IMR-90 (cell line): ENCODE measurements at regions not wholly inside any gene's neighbourhood (a gene's known extent, or its start where the extent isn't known, plus 50 kb on each side); places are given as distances from the start of the nearest gene placed in this dataset.

Source experiments
- ATAC-seq: fragments of 200-7000 bp; cut with Tn5 transposase; 2 replicates; pipeline ENCODE4 v1.9.1; 2020; ENCODE audit warnings: low read depth, mild to moderate bottlenecking, moderate library complexity
- BruUV-seq: library from RNA; stranded (reverse); fragments of 400-500 nt; replicated peaks from 2 replicates; lab custom pipeline; 2021; lab: Mats Ljungman, UMichigan
- CTCF ChIA-PET: fragments of 300-600 bp; formaldehyde crosslinking; extraction: SDS; loops from one replicate; lab custom pipeline; 2021; ENCODE audit warnings: antibody characterized with exemption; lab: Yijun Ruan, JAX
- POLR2A ChIA-PET: fragments of 300-600 bp; sonication (Branson Sonifier 250); formaldehyde crosslinking; loops from one replicate; lab custom pipeline; 2022; ENCODE audit warnings: antibody characterized with exemption; ENCODE audit not compliant: unreplicated experiment; lab: Charles Lee
- DNase-seq: peaks from one replicate; pipeline ENCODE4 v3.0.0; 2013
- H2AFZ ChIP-seq: replicated peaks from 2 replicates; pipeline ENCODE3; 2013; ENCODE audit warnings: low read length, mild to moderate bottlenecking; ENCODE audit not compliant: poor library complexity
- H2AK5ac ChIP-seq: 2 replicates; pipeline ENCODE4 v1.6.1; 2013; ENCODE audit warnings: low read depth, low read length, inconsistent platforms
- H2AK9ac ChIP-seq: replicated peaks from 2 replicates; pipeline ENCODE3; 2013; ENCODE audit warnings: mild to moderate bottlenecking, low read depth, low read length, moderate library complexity; ENCODE audit not compliant: poor library complexity
- H2BK120ac ChIP-seq: 2 replicates; pipeline ENCODE4 v1.6.1; 2013; ENCODE audit warnings: low read depth, low read length, inconsistent platforms
- H2BK15ac ChIP-seq: 3 replicates; pipeline ENCODE4 v1.6.1; 2013; ENCODE audit warnings: low read depth, low read length, inconsistent platforms
- H2BK20ac ChIP-seq: 2 replicates; pipeline ENCODE4 v1.6.1; 2013; ENCODE audit warnings: low read depth, mild to moderate bottlenecking, inconsistent platforms, low read length, moderate library complexity
- H2BK5ac ChIP-seq: 2 replicates; pipeline ENCODE4 v1.6.1; 2013; ENCODE audit warnings: mild to moderate bottlenecking, low read depth, low read length, inconsistent platforms; ENCODE audit not compliant: poor library complexity, severe bottlenecking
- H3K14ac ChIP-seq: replicated peaks from 2 replicates; pipeline ENCODE4 v1.6.1; 2013; ENCODE audit warnings: low read depth, low read length, inconsistent platforms
- H3K18ac ChIP-seq: 2 replicates; pipeline ENCODE4 v1.6.1; 2013; ENCODE audit warnings: low read depth, low read length, control low read depth
- H3K23ac ChIP-seq: 2 replicates; pipeline ENCODE4 v1.6.1; 2013; ENCODE audit warnings: low read depth, low read length, inconsistent platforms
- H3K27ac ChIP-seq: 2 replicates; pipeline ENCODE4 v1.5.1; 2013; ENCODE audit warnings: mild to moderate bottlenecking, control low read depth, low read length; ENCODE audit not compliant: insufficient read depth
- H3K27me3 ChIP-seq: 2 replicates; pipeline ENCODE4 v1.6.1; 2013; ENCODE audit warnings: low read length; ENCODE audit not compliant: control insufficient read depth, insufficient read depth
- H3K36me3 ChIP-seq: 2 replicates; pipeline ENCODE4 v1.6.1; 2013; ENCODE audit warnings: low read length, mixed read lengths; ENCODE audit not compliant: control insufficient read depth, insufficient read depth
- H3K4ac ChIP-seq: 2 replicates; pipeline ENCODE4 v1.6.1; 2013; ENCODE audit warnings: low read depth, low read length, inconsistent platforms
- H3K4me1 ChIP-seq: 2 replicates; pipeline ENCODE4 v1.6.1; 2013; ENCODE audit warnings: low read length, mixed read lengths; ENCODE audit not compliant: control insufficient read depth, insufficient read depth
- H3K4me2 ChIP-seq: 2 replicates; pipeline ENCODE4 v1.6.1; 2013; ENCODE audit warnings: low read depth, mild to moderate bottlenecking, control low read depth, low read length, moderate library complexity
- H3K4me3 ChIP-seq: 2 replicates; pipeline ENCODE4 v1.5.1; 2013; ENCODE audit warnings: low read depth, mild to moderate bottlenecking, control low read depth, low read length, moderate library complexity; ENCODE audit not compliant: insufficient read depth
- H3K56ac ChIP-seq: 2 replicates; pipeline ENCODE4 v1.6.1; 2013; ENCODE audit warnings: low read length, inconsistent platforms; ENCODE audit not compliant: insufficient read depth; ENCODE audit errors: extremely low read depth
- H3K79me1 ChIP-seq, 2 experiments: 2 replicates each; pipeline ENCODE4 v1.6.1; 2013; ENCODE audit warnings: low read length in 2 of 2, inconsistent platforms in 1 of 2, low read depth in 1 of 2
- H3K9ac ChIP-seq: 2 replicates; pipeline ENCODE4 v1.6.1; 2013; ENCODE audit warnings: low read depth, low read length, control low read depth
- H3K9me1 ChIP-seq: 2 replicates; pipeline ENCODE4 v1.6.1; 2013; ENCODE audit warnings: low read length, inconsistent platforms; ENCODE audit not compliant: insufficient read depth
- H3K9me3 ChIP-seq: 2 replicates; pipeline ENCODE4 v1.6.1; 2013; ENCODE audit warnings: low read length; ENCODE audit not compliant: control insufficient read depth, insufficient read depth
- H4K20me1 ChIP-seq: 2 replicates; pipeline ENCODE4 v1.6.1; 2013; ENCODE audit warnings: low read length, inconsistent platforms; ENCODE audit not compliant: insufficient read depth
- H4K5ac ChIP-seq: 2 replicates; pipeline ENCODE4 v1.6.1; 2013; ENCODE audit warnings: mild to moderate bottlenecking, low read depth, low read length, control low read depth
- H4K8ac ChIP-seq, 2 experiments: 2 replicates each; pipeline ENCODE4 v1.6.1; 2013; ENCODE audit warnings: low read depth in 2 of 2, low read length in 2 of 2, control low read depth in 1 of 2, inconsistent platforms in 1 of 2
- H4K91ac ChIP-seq: 2 replicates; pipeline ENCODE4 v1.6.1; 2013; ENCODE audit warnings: low read depth, low read length, inconsistent platforms; ENCODE audit not compliant: insufficient read depth
- BHLHE40 ChIP-seq: fragments of 150-350 bp; IDR thresholded peaks from 2 replicates; pipeline ENCODE4 v1.6.1; 2016; ENCODE audit warnings: mild to moderate bottlenecking, low read depth, low read length
- CEBPB ChIP-seq: IDR thresholded peaks from 2 replicates; pipeline ENCODE4 v1.6.1; 2012; ENCODE audit warnings: low read depth, low read length, improper control_type of control experiment
- CTCF ChIP-seq: conservative IDR thresholded peaks from 2 replicates; pipeline ENCODE4 v1.5.1; 2012; ENCODE audit warnings: mild to moderate bottlenecking, low read depth, low read length, improper control_type of control experiment
- ELK1 ChIP-seq: fragments of 150-350 bp; IDR thresholded peaks from 2 replicates; pipeline ENCODE4 v1.6.1; 2016; ENCODE audit warnings: low read depth, mild to moderate bottlenecking, low read length, moderate library complexity, borderline replicate concordance
- FOS ChIP-seq: fragments of 150-350 bp; IDR thresholded peaks from 2 replicates; pipeline ENCODE4 v1.6.1; 2016; ENCODE audit warnings: low read depth, low read length
- MAFK ChIP-seq: IDR thresholded peaks from 2 replicates; pipeline ENCODE4 v1.6.1; 2012; ENCODE audit warnings: low read depth, low read length, improper control_type of control experiment
- MXI1 ChIP-seq: IDR thresholded peaks from 2 replicates; pipeline ENCODE4 v1.6.1; 2012; ENCODE audit warnings: low read depth, mild to moderate bottlenecking, low read length, moderate library complexity, borderline replicate concordance
- RAD21 ChIP-seq: IDR thresholded peaks from 2 replicates; pipeline ENCODE4 v1.6.1; 2012; ENCODE audit warnings: low read length, improper control_type of control experiment
- RCOR1 ChIP-seq: IDR thresholded peaks from 2 replicates; pipeline ENCODE4 v1.6.1; 2012; ENCODE audit warnings: mild to moderate bottlenecking, low read length, improper control_type of control experiment; ENCODE audit not compliant: insufficient replicate concordance
- RFX5 ChIP-seq: IDR thresholded peaks from 2 replicates; pipeline ENCODE4 v1.8.0; 2012; ENCODE audit warnings: low read depth, mild to moderate bottlenecking, low read length, moderate library complexity
- SMC3 ChIP-seq: fragments of 150-350 bp; IDR thresholded peaks from 2 replicates; pipeline ENCODE4 v1.6.1; 2016; ENCODE audit warnings: low read depth, mild to moderate bottlenecking, antibody characterized with exemption, low read length, moderate library complexity
- USF2 ChIP-seq: fragments of 150-350 bp; IDR thresholded peaks from 2 replicates; pipeline ENCODE4 v1.6.1; 2017; ENCODE audit warnings: mild to moderate bottlenecking, antibody characterized with exemption, low read length, low read depth
- WGBS, 2 experiments: methylation state at CpG; one replicate each; pipeline versions ENCODE4 v1.1.5 to v1.1.7; 2013; ENCODE audit warnings: missing lambda C conversion rate in 2 of 2; ENCODE audit not compliant: insufficient read length in 1 of 2; ENCODE audit errors: extremely low coverage in 2 of 2; 5-methylcytosine and 5-hydroxymethylcytosine counted together
- dilution Hi-C: fragments of 300-500 bp; cut with HindIII; formaldehyde crosslinking; loops from one replicate; pipeline ENCODE4 v1.14.3; 2018; ENCODE audit warnings: low sequenced_read_pairs; ENCODE audit not compliant: unreplicated experiment
- in situ Hi-C: fragments of 300-500 bp; cut with MboI; formaldehyde crosslinking; loops from 3 replicates; pipeline ENCODE4 v1.14.3; 2019; ENCODE audit warnings: low sequenced_read_pairs, inconsistent platforms, mixed read lengths
- intact Hi-C: fragments of 100-400 bp; cut with micrococcal nuclease; formaldehyde crosslinking; loops from 2 replicates; pipeline ENCODE4 v1.10.0; 2022

GRCh38 chr14:34135492-34135891 is 184.6 kb upstream of the EGLN3 start:
- no peak overlapping the region for H4K8ac ChIP-seq
- H4K5ac ChIP-seq, result no peak overlapping the region
- no peak overlapping the region for H2BK15ac ChIP-seq
- H3K4me1 ChIP-seq, result no peaks in the 10 kb centered on the region
- H2AK5ac ChIP-seq, result no peak overlapping the region
- H3K9me1 ChIP-seq, result no peaks in the 10 kb centered on the region
- DNase-seq (no peak), ATAC-seq (no peak)
- no peaks in the 10 kb centered on the region for H3K36me3 ChIP-seq
- no peak overlapping the region for H3K9ac ChIP-seq
- POLR2A ChIA-PET, result no interaction called here
- H2BK5ac ChIP-seq, result no peak overlapping the region
- intact Hi-C loops (no loop called here), dilution Hi-C loops (no loop called here), in situ Hi-C loops (no loop called here)
- CTCF ChIA-PET, result no interaction called here
- no peak overlapping the region for H2BK20ac ChIP-seq
- no peaks in the 10 kb centered on the region for H3K9me3 ChIP-seq
- no peak overlapping the region for H3K4me2 ChIP-seq
- H3K4ac ChIP-seq, result no peak overlapping the region
- H2AFZ ChIP-seq, result no peak overlapping the region
- no peak overlapping the region for H3K56ac ChIP-seq
- H3K27me3 ChIP-seq, result peaks cover 3% of the 10 kb centered on the region; the same call in 1 of the 2 replicates
- H2AK9ac ChIP-seq, result no peak overlapping the region
- no peak for TF ChIP-seq RAD21
- no peak for TF ChIP-seq MAFK
- TF ChIP-seq FOS, result no peak
- TF ChIP-seq RFX5, result no peak
- TF ChIP-seq SMC3, result no peak
- no peak for TF ChIP-seq RCOR1
- no peak for TF ChIP-seq CEBPB
- TF ChIP-seq CTCF, result no peak
- TF ChIP-seq MXI1, result no peak
- no peak for TF ChIP-seq BHLHE40
- no peak for TF ChIP-seq ELK1
- no peak for TF ChIP-seq USF2
- H3K14ac ChIP-seq, result no peak overlapping the region
- no TSS peak for BruUV-seq
- no peak overlapping the region for H2BK120ac ChIP-seq
- no peak overlapping the region for H3K23ac ChIP-seq
- H4K20me1 ChIP-seq, result no peaks in the 10 kb centered on the region
- no peaks in the 10 kb centered on the region for H3K79me1 ChIP-seq
- H3K27ac ChIP-seq, result no peak overlapping the region
- no CpG with 5 or more reads among the region's 7 CpGs for WGBS, 2 experiments
- H3K4me3 ChIP-seq, result no peak overlapping the region
- no peak overlapping the region for H4K91ac ChIP-seq
- no peak overlapping the region for H3K18ac ChIP-seq
